HG02938 (cell line): ENCODE measurements at regions not wholly inside any gene's neighbourhood (a gene's known extent, or its start where the extent isn't known, plus 50 kb on each side); places are given as distances from the start of the nearest gene placed in this dataset.

Experiments
- ATAC-seq: cut with Tn5 transposase; IDR thresholded peaks from one replicate; pipeline ENCODE4 v1.9.1; 2021; ENCODE audit warnings: mild to moderate bottlenecking, moderate library complexity; ENCODE audit not compliant: unreplicated experiment

DNA sequence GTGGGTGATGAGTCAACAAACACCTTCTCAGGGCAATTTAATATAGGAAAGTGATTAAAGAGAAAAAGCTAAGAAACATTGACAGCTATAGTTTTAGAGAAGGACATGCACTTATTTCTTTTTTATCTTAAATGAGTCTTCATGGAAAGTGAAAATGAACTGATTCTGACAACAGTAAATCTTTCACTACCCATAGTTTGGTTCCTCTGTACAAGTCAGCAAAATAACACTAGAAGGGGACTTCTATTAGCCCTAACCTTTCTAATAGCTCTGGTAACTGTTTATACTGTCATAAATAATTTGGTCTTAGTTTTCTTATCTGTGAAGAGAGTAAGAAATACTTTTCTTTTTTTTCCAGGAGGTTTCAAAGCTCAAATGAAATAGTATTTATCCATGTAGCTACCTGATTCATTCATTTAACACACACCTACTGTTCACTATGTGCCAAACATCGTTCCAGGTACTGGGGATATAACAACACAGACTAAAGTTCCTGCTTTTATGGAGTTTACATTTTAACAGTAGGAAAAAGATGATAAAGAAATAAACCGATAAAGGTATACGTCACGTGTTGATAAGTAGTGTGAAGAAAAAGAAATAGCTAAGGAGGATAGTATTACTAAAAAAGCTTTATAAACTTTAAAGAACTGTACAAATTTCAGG lies 148.2 kb downstream of the PCSK1 start:
- ATAC-seq = no peak

DNA sequence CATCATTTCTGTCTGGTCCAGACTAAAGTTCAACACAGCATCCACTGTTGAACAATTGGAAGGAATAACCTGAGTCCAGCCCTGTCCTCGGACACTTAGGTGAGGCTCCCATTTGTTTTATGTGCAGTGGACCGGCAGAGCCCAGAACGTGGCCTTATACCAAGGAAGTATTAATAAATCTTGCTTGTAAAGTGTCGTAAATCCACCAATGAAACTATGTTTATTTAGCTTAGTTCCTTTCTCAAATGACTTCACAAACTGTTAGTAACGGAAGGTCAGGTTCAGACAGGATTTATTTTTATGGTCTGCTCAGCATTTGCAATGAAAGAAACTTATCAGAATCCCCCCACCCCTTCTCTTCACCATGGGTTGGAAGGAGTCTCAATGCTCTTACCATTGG lies 149.5 kb downstream of the PCSK1 start:
- ATAC-seq = no peak

DNA sequence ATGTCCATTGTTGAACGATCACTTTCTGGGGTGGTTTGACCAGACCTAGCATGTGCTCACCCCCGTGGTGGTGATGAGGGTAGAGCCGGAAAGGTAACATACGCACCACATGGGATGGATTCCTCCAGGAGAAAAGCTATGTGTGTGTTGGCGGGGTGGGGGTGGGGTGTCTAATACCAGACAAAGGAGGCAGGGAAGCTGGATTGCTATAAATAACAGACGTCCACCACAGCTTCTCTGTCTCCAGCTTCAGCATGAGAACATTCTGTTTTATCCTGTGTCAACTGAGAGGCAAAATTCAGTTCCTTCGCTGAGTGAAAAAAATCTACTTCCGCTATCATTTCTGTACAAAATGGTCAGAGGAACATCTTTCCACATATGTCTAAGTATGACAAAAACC lies 151.0 kb downstream of the PCSK1 start:
- no peak for ATAC-seq

DNA sequence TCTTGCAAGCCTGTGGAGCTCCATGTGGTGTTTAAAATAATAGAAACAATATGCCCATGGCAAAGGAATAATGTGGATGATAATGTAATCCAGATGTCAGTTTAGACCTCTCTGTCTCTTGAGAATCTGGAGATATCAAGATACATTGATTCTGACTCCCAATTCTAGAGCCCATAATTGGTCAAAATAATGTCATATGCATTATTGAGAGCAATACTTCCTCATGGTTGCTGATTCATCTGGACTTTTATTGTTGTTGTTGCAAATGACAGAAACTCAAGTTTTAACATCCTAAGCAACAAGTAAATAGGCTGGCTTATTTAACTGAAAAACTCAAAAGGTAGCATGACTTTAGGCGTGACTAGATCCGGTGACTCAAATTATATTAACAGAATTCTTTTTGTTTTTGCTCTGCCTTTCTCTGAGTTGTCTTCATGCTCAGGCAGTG lies 152.1 kb downstream of the PCSK1 start:
- no peak for ATAC-seq

DNA sequence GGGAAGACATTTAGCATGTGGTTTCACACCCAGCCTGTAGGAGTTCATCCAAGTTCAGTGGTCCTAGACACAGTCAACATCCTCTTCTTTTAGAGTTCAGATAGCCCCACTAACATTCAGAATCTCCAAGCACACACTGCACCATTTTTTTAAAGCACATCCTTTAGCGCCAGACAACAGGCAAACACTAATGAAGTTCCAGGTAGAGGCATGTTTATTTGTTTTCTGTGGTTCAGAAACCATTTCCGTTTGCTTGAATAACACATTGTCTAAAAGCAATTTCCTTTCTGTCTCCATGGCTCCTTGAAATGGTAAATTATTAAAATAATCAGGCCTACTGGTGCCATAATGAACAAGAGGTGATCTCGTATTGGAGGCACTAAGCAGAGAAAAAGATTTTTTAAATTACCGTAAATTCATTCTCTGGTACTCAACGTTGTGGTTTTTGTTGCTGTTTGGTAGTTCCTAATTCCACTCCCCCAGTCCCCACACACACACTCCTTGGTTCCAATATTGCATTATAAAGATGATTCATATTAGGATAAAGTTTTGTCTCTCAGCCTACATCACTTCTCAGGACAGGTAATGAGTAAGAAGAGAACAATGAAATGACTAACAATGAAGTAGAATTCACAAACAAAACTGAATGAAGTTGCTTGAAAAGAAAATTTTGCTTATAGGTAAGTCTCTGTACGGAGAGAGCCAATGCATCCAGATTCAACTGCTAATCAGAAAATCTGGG lies 153.1 kb downstream of the PCSK1 start:
- peak; percentile 81 for ATAC-seq

DNA sequence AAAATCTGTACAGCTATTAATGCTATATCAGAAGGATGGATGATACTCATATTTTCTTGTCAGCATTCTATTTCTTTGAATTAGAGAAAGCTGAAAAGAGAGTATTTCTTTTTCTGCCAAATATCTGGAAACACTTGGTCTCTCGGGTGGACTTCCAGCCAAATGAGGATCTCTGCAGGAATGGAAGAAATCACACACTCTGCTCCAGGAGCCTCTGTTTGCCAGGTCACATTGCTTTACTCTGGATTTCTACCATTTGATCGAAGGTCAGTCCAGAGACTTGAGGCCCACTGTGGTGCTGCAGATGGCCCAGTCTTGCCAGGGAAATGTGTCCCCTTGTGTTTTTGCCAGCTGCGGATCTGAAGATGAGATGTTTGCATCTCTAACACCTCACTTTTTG lies 154.1 kb downstream of the PCSK1 start:
- ATAC-seq = no peak

DNA sequence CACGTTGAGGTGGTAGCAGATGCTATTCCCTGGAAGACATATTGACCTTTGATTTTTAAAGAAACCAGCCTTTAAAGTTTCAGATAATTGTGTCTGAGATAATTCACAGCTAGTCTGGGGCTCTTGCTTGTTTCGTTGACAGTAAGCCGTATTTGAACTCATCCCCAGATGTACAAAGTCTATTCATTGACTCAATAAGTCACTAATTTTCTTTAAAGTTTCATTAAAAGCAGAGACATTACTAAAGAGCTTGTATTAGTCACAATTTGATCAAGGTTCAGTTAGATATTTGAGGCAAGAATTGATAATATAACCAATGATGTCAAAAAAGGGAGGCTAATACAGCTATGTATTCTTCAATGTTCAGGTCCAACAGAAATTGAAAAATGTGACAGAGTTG lies 158.0 kb downstream of the PCSK1 start:
- no peak for ATAC-seq

DNA sequence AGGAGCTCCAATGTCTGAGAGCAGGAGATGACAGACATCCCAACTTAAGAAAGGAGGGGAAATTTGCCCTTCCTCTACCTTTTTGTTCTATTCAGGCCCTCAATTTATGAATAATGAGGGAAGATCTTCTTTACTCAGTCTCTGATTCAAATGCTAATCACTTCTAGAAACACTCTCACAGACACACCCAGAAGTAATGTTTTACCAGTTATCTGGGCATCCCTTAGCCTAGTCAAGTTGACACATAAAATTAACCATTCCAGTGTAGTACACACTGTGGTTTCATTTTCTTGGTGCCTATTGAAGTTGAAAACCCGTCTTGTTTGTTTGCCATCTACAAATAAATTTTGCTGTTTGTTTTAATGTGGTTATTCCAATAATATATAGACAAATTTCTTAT lies 167.6 kb downstream of the PCSK1 start:
- no peak for ATAC-seq

DNA sequence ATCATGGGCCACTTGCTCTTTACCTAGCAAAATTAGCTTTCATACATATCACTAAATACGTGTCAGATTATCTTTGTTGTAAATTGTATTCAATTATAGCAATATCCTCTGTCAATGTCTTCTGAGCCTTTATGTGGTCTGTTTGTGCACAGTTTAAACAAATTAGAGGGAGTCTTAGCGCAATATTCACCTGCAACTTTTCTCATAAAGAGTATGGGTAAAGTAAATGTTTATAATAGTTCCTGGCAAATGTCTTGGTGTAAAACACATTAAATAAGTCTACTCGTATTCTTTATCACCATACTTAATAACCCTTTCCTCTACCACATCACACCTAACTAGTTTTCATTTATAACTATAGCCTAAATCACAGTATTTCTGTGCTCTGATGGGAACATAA lies 169.0 kb downstream of the PCSK1 start:
- no peak for ATAC-seq

DNA sequence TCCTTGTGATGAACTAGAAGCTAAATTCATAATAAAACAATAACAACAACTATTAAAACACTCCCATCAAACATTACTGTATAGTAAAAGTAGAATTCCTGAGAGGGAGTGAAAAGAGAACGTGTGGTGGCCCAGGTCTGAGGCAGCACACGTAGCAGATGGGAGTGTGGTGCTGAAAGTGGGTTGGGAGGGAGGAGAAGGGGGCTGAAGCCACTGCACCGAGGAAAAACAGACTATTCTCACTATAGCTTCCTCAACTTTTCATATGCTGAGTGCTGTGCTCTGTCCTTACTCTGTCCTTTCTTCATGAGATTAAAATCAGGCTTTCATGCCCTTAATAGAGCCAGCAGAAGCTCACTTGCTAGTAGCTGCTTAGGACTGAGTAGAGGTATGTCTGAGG lies 170.9 kb downstream of the PCSK1 start:
- ATAC-seq = no peak

DNA sequence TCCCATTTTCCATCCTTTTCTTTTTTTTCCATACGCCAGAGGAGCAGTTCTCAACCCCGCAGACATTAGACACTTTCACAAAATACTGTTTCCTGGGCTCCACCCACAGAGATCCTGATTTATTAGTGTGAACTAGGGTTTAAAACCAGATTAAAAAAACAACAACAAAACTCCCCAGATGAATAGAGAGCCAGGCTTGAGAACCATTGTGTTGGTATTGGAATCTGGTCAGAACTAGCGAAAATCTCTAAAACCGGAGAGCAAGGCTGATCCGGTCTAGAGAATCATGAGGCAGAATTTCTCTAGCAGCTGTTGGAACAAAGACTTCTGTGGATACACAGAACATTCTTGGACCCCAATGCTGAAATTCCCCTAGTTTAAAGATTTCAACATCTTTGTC lies 173.0 kb downstream of the PCSK1 start:
- ATAC-seq = no peak

DNA sequence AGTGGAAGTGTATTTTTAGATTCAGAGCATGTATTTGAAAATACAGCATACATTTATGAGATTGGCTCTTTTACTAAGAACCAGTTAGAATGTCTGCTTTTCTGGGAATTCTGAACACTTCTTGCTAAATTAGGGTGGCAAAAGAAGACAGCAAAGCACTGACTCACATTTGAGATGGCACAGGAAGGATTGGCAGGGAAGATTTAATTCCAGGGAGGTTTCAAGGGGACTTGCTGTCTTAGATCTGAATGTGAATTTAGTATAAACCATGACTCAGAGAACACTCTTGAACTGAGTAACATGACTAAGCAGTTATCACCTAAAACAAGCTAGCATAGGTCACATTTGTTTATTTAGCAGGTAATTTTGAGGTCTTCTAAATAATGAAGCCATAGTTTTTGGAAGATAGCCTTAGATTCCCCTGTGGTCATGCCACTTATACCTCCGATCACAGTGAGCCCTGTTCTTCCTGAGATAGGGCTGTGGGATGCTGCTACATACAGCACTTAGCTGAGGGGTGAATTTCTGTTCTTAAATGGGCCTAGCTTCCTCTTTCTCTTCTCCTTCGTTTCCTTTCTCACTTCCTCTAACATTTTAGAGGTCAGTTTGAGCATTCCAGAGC lies 173.8 kb downstream of the PCSK1 start:
- ATAC-seq = no peak

DNA sequence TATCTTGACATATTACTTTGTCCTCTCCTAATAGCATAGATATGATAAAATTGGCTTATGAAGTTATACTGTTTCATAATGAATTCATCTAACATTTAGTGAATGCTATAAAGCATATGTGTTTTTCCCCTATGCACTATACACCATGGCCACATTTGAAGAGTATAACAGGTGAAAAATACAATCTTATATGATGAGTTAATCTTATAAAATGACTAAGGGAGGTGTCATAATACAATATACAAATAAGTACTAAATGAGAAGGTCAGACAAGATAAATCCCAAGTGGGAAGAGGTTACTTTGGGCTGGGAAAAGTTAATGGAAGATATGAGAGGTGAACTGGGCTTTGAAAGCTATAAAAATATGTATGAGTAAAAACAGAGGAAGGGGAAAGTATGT lies 174.4 kb downstream of the PCSK1 start:
- no peak for ATAC-seq

DNA sequence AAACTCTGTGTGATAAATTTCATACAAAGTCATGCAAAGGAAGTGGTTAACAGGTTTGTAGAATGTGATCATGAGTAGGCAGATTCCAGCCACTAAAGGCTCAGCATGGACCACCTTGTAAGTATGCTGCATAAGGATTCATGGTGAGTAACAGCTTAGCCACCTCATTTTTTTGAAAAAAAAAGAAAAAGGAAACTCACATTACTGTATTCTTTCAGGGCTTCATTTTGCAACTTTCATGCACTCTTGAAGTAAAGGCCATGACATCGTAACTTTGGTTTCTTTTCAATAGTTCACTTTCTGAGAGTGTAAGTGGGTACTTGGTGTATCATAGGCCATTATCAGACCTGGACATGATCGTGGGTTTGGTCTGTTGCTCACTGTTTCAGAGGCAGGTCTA lies 175.1 kb downstream of the PCSK1 start:
- ATAC-seq = no peak

DNA sequence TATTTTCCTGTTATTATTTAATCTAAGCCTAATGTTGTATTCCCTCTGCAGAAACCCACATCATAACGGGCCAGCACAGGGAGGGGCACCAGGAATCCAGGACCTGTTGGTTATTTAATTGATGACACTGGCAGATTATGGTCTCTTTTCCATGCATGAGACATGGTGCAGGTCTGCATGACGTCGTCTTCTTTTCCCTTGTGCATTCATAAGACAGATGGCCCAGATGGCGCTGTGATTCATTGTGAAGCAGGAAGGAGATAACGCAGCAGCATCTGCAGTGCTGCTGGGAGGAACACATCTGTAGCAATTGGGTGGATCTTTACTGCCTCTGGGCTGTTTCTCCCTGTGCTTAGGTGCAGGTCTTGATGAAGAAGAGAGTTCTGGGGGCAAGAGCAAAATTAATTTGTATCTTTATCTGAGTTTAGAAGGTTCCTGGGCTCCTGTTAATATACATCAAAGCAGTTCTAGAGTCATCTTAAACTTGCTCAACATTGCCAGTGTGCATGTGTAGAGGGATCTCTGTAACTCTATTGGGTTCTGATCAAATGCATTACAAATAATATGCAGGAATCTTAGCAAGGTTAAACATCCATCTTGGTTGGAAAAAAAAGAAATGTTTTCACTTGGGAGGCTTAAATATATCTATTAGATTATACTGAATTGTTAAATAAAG lies 176.1 kb downstream of the PCSK1 start:
- peak; percentile 63 for ATAC-seq

DNA sequence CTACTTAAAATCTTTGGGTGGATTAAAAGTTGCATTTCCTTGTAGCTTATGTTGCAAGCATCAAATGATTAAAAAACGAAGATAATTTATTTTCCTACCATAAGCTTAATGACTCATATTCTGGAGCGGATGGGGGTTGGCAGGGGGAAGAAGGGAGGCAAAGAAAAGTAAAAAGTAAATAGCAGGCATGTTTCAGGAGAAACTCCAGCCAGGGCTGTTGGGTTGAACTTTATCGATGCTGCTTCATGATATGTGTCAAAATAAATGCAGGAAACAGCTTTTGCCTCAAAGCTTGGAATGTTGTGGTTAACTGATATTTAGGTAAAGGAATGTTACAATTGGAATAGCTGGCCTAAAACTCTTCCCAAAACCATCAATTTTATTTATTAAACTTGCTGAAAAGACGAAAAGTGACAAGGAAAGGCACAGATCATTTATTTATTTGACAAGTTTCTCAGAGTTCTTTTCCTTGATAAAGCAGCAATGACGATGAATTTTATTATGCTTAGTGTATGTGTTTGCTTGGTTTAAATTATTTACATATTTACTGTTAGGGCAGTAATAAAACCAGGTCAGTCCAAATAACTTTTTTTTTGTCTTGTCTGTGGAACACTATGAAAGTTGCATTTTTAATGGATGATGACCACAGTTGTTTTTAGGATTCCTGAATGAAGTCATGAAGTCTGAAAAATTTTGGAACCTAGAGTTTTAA lies 177.9 kb downstream of the PCSK1 start:
- ATAC-seq = no peak

DNA sequence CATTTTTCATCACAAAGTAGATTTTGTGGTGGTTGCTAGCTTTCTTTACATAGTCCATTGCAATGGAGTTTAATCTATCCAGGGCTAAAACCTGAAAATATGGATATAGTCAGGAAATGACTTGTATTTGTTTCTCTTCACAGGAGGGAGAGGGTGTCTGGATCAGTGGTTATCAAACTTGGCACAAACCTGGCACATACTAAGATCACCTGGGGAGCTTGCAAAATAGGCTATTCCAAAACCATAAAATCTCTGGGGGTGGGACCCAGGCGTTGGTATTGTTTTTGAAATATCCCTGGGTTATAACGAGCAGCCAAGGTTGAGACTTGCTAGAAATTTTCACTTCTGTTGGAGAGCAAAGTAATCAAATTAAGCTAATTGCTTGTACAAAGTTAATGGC lies 179.9 kb downstream of the PCSK1 start:
- no peak for ATAC-seq

DNA sequence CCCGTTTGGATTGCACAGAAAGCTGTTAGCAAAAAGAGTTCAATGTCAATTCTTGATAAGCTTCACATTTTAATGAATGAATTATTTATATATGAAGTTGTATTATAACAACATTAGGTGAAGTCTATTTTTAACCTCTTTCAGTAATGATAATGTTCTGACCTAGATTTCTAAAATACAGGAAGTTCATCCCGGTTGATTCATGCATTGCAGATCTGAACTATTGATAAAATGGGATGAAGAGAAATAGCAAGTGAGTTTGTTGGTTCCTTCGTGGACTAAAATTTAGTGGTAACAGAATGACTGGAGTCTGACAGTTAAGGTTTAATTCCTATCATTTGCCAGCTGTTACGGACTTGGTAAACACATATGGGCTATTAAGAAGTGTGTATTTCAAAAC lies 180.5 kb downstream of the PCSK1 start:
- ATAC-seq = no peak

DNA sequence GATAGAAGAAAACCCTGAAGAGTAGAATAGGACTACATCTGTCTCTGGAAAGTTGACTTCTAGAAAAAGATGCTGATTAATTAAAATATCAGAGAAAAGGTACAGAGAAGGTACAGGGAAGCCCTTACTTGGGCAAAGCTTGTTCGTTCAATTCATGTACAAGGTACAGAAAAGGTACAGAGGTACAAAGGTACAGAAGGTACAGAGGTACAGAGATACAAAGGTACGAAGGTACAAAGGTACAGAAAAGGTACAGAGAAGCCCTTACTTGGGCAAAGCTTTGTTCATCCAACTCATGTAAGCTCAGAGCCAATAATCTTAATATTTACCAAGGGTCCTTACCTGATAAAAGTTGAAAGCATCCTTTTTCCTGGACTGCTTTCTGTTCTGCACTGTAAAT lies 182.3 kb downstream of the PCSK1 start:
- ATAC-seq = no peak

DNA sequence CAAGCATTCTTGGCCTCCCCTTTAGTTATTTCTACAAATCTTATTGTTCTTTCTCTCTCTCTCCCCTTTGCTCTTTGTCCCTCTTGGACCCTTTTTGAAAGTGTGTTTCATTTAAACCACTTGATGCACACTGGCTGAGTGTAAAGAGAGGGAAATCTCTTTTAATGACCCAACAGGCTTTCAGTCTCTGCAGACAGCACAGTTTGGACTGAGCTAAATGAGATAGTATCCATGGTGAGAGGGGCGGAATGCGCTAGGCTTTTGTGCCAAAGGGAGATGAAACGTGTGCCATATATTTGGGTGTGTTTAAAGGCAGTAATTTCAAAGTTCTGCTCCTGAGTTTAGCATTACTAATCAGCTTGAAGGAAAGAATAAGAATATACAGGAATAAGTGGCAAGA lies 184.9 kb downstream of the PCSK1 start:
- no peak for ATAC-seq

DNA sequence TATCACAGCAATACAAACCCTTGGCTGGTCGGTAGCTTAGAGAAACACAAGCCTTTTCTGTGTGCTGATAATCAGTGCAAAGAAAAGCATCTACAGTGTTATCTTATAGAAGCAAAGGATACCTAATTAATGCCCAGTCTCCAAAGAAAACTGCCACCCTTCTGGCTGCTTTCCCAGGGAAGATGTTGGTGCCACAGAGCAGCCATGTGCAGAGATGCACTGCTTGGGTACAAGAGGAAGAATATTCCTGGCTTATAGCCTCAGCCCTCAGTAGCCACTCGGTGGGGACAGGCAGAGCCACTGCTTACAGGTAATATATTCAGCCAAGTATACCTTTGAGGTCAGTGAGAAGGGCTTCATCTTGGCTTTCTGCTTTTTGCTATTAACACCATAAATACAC lies 185.3 kb downstream of the PCSK1 start:
- ATAC-seq = no peak
